A673 (cell line): ENCODE measurements at regions not wholly inside any gene's neighbourhood (a gene's known extent, or its start where the extent isn't known, plus 50 kb on each side); places are given as distances from the start of the nearest gene placed in this dataset.

ENCODE experiments used
- EZH2 ChIP-seq: fragments of 200-600 bp; sonication (generic); IDR thresholded peaks from 2 replicates; pipeline ENCODE4 v1.6.1; 2017; ENCODE audit warnings: borderline replicate concordance, low read depth, mild to moderate bottlenecking, mixed read lengths, antibody characterized with exemption, low read length; ENCODE audit not compliant: poor library complexity, severe bottlenecking
- TF ChIP-seq, protein P1 (sequence below): fragments of 300-800, 200-600 bp; sonication (generic); conservative IDR thresholded peaks from 2 replicates; pipeline ENCODE4 v1.5.1; 2017; ENCODE audit warnings: low read depth, mild to moderate bottlenecking, antibody characterized with exemption, low read length, moderate library complexity, mixed read lengths

DNA sequence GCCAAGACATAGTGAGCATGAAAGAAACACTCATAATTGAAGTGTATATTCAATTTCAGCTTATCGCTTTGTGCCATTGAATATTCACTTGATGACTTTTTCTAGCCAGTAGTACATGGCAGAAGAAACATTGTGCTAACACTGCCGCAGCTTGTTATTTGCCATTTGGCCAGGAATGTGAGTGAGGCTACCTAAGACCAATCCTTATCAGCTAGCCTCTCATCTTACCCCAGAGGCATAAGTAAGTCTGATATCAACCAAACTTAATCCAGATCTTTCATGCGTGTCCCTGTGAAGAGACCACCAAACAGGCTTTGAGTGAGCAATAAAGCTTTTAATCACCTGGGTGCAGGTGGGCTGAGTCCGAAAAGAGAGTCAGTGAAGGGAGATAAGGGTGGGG, 586.0 kb upstream of the MBL2 start:
- TF ChIP-seq, protein P1, sequence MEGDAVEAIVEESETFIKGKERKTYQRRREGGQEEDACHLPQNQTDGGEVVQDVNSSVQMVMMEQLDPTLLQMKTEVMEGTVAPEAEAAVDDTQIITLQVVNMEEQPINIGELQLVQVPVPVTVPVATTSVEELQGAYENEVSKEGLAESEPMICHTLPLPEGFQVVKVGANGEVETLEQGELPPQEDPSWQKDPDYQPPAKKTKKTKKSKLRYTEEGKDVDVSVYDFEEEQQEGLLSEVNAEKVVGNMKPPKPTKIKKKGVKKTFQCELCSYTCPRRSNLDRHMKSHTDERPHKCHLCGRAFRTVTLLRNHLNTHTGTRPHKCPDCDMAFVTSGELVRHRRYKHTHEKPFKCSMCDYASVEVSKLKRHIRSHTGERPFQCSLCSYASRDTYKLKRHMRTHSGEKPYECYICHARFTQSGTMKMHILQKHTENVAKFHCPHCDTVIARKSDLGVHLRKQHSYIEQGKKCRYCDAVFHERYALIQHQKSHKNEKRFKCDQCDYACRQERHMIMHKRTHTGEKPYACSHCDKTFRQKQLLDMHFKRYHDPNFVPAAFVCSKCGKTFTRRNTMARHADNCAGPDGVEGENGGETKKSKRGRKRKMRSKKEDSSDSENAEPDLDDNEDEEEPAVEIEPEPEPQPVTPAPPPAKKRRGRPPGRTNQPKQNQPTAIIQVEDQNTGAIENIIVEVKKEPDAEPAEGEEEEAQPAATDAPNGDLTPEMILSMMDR = no peak
- no peak for TF ChIP-seq EZH2
